ENCODE measurements at regions not wholly inside any gene's neighbourhood (a gene's known extent, or its start where the extent isn't known, plus 50 kb on each side); places are given as distances from the start of the nearest gene placed in this dataset.
A peak's percentile ranks its signal among the peaks of the same experiment; 100 is the strongest.

- TF ChIP-seq YEATS4 (CRISPR knock-in tag; IDR thresholded peaks at IDR 0.05; ENCODE audit: borderline replicate concordance) = no peak
- no peak for TF ChIP-seq DPF2 (CRISPR knock-in tag; IDR thresholded peaks at IDR 0.05; ENCODE audit: borderline replicate concordance, low read depth)
- peak; percentile 51 for TF ChIP-seq ZGPAT (CRISPR knock-in tag; IDR thresholded peaks at IDR 0.05)
- no peak for TF ChIP-seq ZHX1 (CRISPR knock-in tag; IDR thresholded peaks at IDR 0.05; ENCODE audit: low read depth)
- TF ChIP-seq ZNF20 (CRISPR knock-in tag; IDR thresholded peaks at IDR 0.05) = no peak
- TF ChIP-seq ZNF570 (CRISPR knock-in tag; IDR thresholded peaks at IDR 0.05; ENCODE audit: borderline replicate concordance) = no peak
- TF ChIP-seq MED13 (CRISPR knock-in tag; IDR thresholded peaks at IDR 0.05) = no peak
- no peak for TF ChIP-seq ZNF333 (CRISPR knock-in tag; IDR thresholded peaks at IDR 0.05; ENCODE audit: borderline replicate concordance)
- TF ChIP-seq ZC3H13 (CRISPR knock-in tag; IDR thresholded peaks at IDR 0.05) = no peak
- no peak for TF ChIP-seq TAF15 (IDR thresholded peaks at IDR 0.05; ENCODE audit: low read depth, low read length, poor library complexity, severe bottlenecking)
- TF ChIP-seq NPAS2 (CRISPR knock-in tag; IDR thresholded peaks at IDR 0.05; ENCODE audit: borderline replicate concordance) = no peak
- 0 out of 2 replicates have a peak, but pooled peaks have one; percentile 50 for TF ChIP-seq ZSCAN29 (CRISPR knock-in tag; conservative IDR thresholded peaks at IDR 0.05)
- no peak for TF ChIP-seq ZNF24 (IDR thresholded peaks at IDR 0.05)
- no peak for TF ChIP-seq HDAC1 (CRISPR knock-in tag; IDR thresholded peaks at IDR 0.05)
- TF ChIP-seq CENPX (CRISPR knock-in tag; IDR thresholded peaks at IDR 0.05) = no peak
- no peak for TF ChIP-seq KLF11 (CRISPR knock-in tag; IDR thresholded peaks at IDR 0.05)
- TF ChIP-seq KDM5A (IDR thresholded peaks at IDR 0.05; ENCODE audit: borderline replicate concordance, low read length) = no peak
- TF ChIP-seq CHCHD3 (CRISPR knock-in tag; IDR thresholded peaks at IDR 0.05) = no peak
- no peak for TF ChIP-seq PTBP1 (IDR thresholded peaks at IDR 0.05; ENCODE audit: low read depth, low read length, poor library complexity, severe bottlenecking)
- no peak for TF ChIP-seq HBP1 (CRISPR knock-in tag; IDR thresholded peaks at IDR 0.05; ENCODE audit: low read depth)
- no peak for TF ChIP-seq NKX3-1 (CRISPR knock-in tag; IDR thresholded peaks at IDR 0.05)
- TF ChIP-seq HNRNPK (IDR thresholded peaks at IDR 0.05; ENCODE audit: low read depth, low read length, poor library complexity, severe bottlenecking) = no peak
- TF ChIP-seq CBX5 (CRISPR knock-in tag; IDR thresholded peaks at IDR 0.05; ENCODE audit: borderline replicate concordance) = peak; percentile 76; the same call in 1 of the 2 replicates
- no peak for TF ChIP-seq SNAI1 (CRISPR knock-in tag; IDR thresholded peaks at IDR 0.05; ENCODE audit: borderline replicate concordance)
- no peak for TF ChIP-seq NFYB (CRISPR knock-in tag; IDR thresholded peaks at IDR 0.05)
- no peak for TF ChIP-seq ZNF432 (CRISPR knock-in tag; IDR thresholded peaks at IDR 0.05; ENCODE audit: borderline replicate concordance)
- TF ChIP-seq SMARCC2 (IDR thresholded peaks at IDR 0.05) = no peak
These were observed 98.4 kb downstream of the EBNA1BP2 start (continued) for GRCh38 chr1:43073490-43074230.

All from HepG2 (cell line).